ENCODE measurements at regions not wholly inside any gene's neighbourhood (a gene's known extent, or its start where the extent isn't known, plus 50 kb on each side); places are given as distances from the start of the nearest gene placed in this dataset.
"Not testable (repeated sequence)": the region's sequence is repeated elsewhere in the genome, so short reads cannot be mapped to it uniquely, and the experiment has no call there.

- no peak for DNase-seq
Observed at GRCh38 chr22:49476800-49477400, 350.8 kb downstream of the BRD1 start.

GRCh38 chr22:49476176-49476575 is 351.5 kb downstream of the BRD1 start:
- no peak for DNase-seq

GRCh38 chr22:49475253-49475652 is 352.4 kb downstream of the BRD1 start:
- no peak for DNase-seq

GRCh38 chr22:49473286-49473685 is 354.4 kb downstream of the BRD1 start:
- DNase-seq, result no peak

- DNase-seq, result no peak
Observed at GRCh38 chr22:49470741-49471503, 356.8 kb downstream of the BRD1 start.

- DNase-seq, result no peak
Observed at GRCh38 chr22:49469896-49470740, 357.6 kb downstream of the BRD1 start.

GRCh38 chr22:49468487-49469198 is 359.0 kb downstream of the BRD1 start:
- DNase-seq, result no peak

- no peak for DNase-seq
Observed at GRCh38 chr22:49466878-49467595, 360.6 kb downstream of the BRD1 start.

- DNase-seq, result no peak
Observed at GRCh38 chr22:49464037-49464436, 363.6 kb downstream of the BRD1 start.

GRCh38 chr22:49462795-49463194 is 364.9 kb downstream of the BRD1 start:
- DNase-seq, result peak in 1 of 2 donors; percentile 21

GRCh38 chr22:49462291-49462690 is 365.4 kb downstream of the BRD1 start:
- no peak for DNase-seq

- no peak for DNase-seq
Observed at GRCh38 chr22:49461674-49462073, 366.0 kb downstream of the BRD1 start.

GRCh38 chr22:49460592-49461281 is 366.9 kb downstream of the BRD1 start:
- DNase-seq, result no peak

- DNase-seq, result no peak
Observed at GRCh38 chr22:49460091-49460490, 367.6 kb downstream of the BRD1 start.

- no peak for DNase-seq
Observed at GRCh38 chr22:49458708-49459099, 369.0 kb downstream of the BRD1 start.

- DNase-seq, result no peak
Observed at GRCh38 chr22:49457946-49458707, 369.5 kb downstream of the BRD1 start.

- no peak for DNase-seq
Observed at GRCh38 chr22:49457146-49457545, 370.5 kb downstream of the BRD1 start.

- no peak for DNase-seq
Observed at GRCh38 chr22:49455595-49455994, 372.1 kb downstream of the BRD1 start.

- DNase-seq, result no peak
Observed at GRCh38 chr22:49454726-49455125, 372.9 kb downstream of the BRD1 start.

- no peak for DNase-seq
Observed at GRCh38 chr22:49453771-49454170, 373.9 kb downstream of the BRD1 start.

- DNase-seq, result not testable (repeated sequence)
Observed at GRCh38 chr22:49453019-49453418, 374.7 kb downstream of the BRD1 start.

Data from inflammatory macrophage treated with lipopolysaccharide for 1 hour (primary cell).